ENCODE measurements at regions not wholly inside any gene's neighbourhood (a gene's known extent, or its start where the extent isn't known, plus 50 kb on each side); places are given as distances from the start of the nearest gene placed in this dataset.
"Not testable (repeated sequence)": the region's sequence is repeated elsewhere in the genome, so short reads cannot be mapped to it uniquely, and the experiment has no call there.

GRCh38 chr7:8362723-8363369 is 70.6 kb upstream of the NXPH1 start:
- Histone ChIP-seq H3K4me2 (ENCODE audit: low read length) (no peak overlapping the region), H3K27ac (ENCODE audit: low read depth, low read length) (no peak overlapping the region), H3K9me3 (ENCODE audit: insufficient read depth, low read depth, low read length) (no peaks in the 10 kb centered on the region), H3K4me1 (ENCODE audit: insufficient read depth, low read length) (no peaks in the 10 kb centered on the region), H4K20me1 (ENCODE audit: insufficient read depth, low read length) (no peaks in the 10 kb centered on the region), H3K4me3 (ENCODE audit: insufficient read depth, low read depth, low read length) (no peak overlapping the region), H3K36me3 (ENCODE audit: insufficient read depth, low read length) (no peaks in the 10 kb centered on the region), H2AFZ (ENCODE audit: low read depth, low read length) (no peak overlapping the region), H3K9ac (ENCODE audit: low read length) (no peak overlapping the region), H3K79me2 (ENCODE audit: insufficient read depth, low read length) (no peaks in the 10 kb centered on the region), H3K27me3 (ENCODE audit: insufficient read depth, low read length) (no peaks in the 10 kb centered on the region)
- H3K9me3 Mint-ChIP-seq (ENCODE audit: unreplicated experiment), result no peaks in the 10 kb centered on the region
- no peaks in the 10 kb centered on the region for H3K27me3 Mint-ChIP-seq (ENCODE audit: low read depth, unreplicated experiment)
- TF ChIP-seq EZH2 (IDR thresholded peaks at IDR 0.05; ENCODE audit: insufficient read depth, low read length) (no peak), CTCF (IDR thresholded peaks at IDR 0.05; ENCODE audit: insufficient read depth, low read depth, low read length) (no peak)
- H3K36me3 Mint-ChIP-seq (ENCODE audit: low read depth, unreplicated experiment), result no peaks in the 10 kb centered on the region
- no peak for FAIRE-seq
- H3K27ac Mint-ChIP-seq (ENCODE audit: unreplicated experiment), result no peak overlapping the region
- H3K4me1 Mint-ChIP-seq (ENCODE audit: low read depth, unreplicated experiment), result peaks cover 10% of the 10 kb centered on the region
- DNase-seq (ENCODE audit: low read depth), result no peak
- H3K4me3 Mint-ChIP-seq (ENCODE audit: unreplicated experiment), result no peak overlapping the region

DNA sequence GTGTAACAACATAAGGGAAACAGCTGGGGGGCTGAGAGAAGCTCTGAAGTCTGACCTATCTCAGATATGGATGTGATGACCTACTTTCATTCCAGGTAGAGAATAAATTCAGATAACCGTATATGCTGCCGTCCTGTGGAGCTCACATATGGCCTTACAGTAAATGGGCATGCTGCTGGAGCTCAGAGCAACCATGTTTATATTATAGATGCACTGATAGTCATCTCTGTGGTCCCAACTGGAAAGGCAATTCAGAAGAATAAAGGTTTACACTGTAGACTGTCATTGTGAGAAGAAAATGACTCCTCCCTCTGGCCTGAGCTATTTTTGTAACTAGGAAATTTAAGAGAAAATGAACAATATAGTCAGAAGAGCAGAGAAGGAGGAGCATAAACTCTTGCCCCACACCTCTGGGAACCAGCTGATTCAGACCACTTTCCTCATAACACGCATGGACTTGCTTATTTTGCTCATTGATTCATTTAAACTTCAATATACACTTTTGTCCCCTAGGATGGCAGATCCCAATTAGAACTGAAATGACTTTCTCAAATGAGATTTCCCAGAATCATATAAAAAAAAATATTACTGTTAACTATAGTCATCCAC is 69.9 kb upstream of the NXPH1 start:
- H3K27me3 Mint-ChIP-seq (ENCODE audit: low read depth, unreplicated experiment), result no peaks in the 10 kb centered on the region
- TF ChIP-seq CTCF (IDR thresholded peaks at IDR 0.05; ENCODE audit: insufficient read depth, low read depth, low read length) (no peak), EZH2 (IDR thresholded peaks at IDR 0.05; ENCODE audit: insufficient read depth, low read length) (no peak)
- FAIRE-seq (no peak), DNase-seq (ENCODE audit: low read depth) (no peak)
- H3K36me3 Mint-ChIP-seq (ENCODE audit: low read depth, unreplicated experiment), result no peaks in the 10 kb centered on the region
- Histone ChIP-seq H2AFZ (ENCODE audit: low read depth, low read length) (no peak overlapping the region), H3K4me3 (ENCODE audit: insufficient read depth, low read depth, low read length) (no peak overlapping the region), H3K27ac (ENCODE audit: low read depth, low read length) (no peak overlapping the region), H3K4me1 (ENCODE audit: insufficient read depth, low read length) (no peaks in the 10 kb centered on the region), H3K27me3 (ENCODE audit: insufficient read depth, low read length) (no peaks in the 10 kb centered on the region), H3K4me2 (ENCODE audit: low read length) (no peak overlapping the region), H3K36me3 (ENCODE audit: insufficient read depth, low read length) (no peaks in the 10 kb centered on the region), H3K9me3 (ENCODE audit: insufficient read depth, low read depth, low read length) (no peaks in the 10 kb centered on the region), H3K79me2 (ENCODE audit: insufficient read depth, low read length) (no peaks in the 10 kb centered on the region), H3K9ac (ENCODE audit: low read length) (no peak overlapping the region), H4K20me1 (ENCODE audit: insufficient read depth, low read length) (no peaks in the 10 kb centered on the region)
- peaks cover 10% of the 10 kb centered on the region for H3K4me1 Mint-ChIP-seq (ENCODE audit: low read depth, unreplicated experiment)
- peak overlapping the region; percentile 30 for H3K27ac Mint-ChIP-seq (ENCODE audit: unreplicated experiment)
- no peak overlapping the region for H3K4me3 Mint-ChIP-seq (ENCODE audit: unreplicated experiment)
- no peaks in the 10 kb centered on the region for H3K9me3 Mint-ChIP-seq (ENCODE audit: unreplicated experiment)

DNA sequence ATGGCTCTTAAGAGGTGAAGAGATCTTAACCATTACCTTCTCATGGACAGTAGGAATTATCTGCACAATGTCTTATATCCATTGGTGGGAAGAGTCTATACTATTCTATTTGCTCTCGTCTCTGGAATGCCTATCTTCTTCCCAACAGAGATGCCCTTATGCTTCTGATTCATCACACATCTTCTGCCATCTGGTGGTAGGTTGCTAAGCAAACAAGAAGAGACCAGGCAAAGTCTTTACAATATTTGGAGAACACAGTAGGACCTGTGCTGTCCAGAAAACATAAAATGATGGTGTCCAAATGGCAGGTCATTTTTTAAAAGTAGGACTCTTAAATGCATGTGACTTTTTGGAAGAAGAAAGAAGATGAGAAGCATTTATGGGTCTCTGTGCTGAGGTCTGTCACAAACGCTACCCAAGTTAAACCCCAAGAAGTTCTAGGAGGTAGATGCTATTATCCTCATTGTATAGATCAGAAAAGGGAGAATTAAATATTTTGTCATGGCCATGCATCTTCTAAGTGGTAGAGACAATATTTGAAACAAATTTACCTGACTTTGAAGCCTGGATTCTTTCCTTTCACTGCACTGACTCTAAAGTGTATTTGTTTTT is 67.8 kb upstream of the NXPH1 start:
- no peaks in the 10 kb centered on the region for H3K9me3 Mint-ChIP-seq (ENCODE audit: unreplicated experiment)
- no peaks in the 10 kb centered on the region for H3K36me3 Mint-ChIP-seq (ENCODE audit: low read depth, unreplicated experiment)
- no peaks in the 10 kb centered on the region for H3K27me3 Mint-ChIP-seq (ENCODE audit: low read depth, unreplicated experiment)
- Histone ChIP-seq H3K9me3 (ENCODE audit: insufficient read depth, low read depth, low read length) (no peaks in the 10 kb centered on the region), H3K9ac (ENCODE audit: low read length) (no peak overlapping the region), H3K4me1 (ENCODE audit: insufficient read depth, low read length) (no peaks in the 10 kb centered on the region), H3K4me3 (ENCODE audit: insufficient read depth, low read depth, low read length) (no peak overlapping the region), H3K4me2 (ENCODE audit: low read length) (no peak overlapping the region), H4K20me1 (ENCODE audit: insufficient read depth, low read length) (no peaks in the 10 kb centered on the region), H2AFZ (ENCODE audit: low read depth, low read length) (no peak overlapping the region), H3K27me3 (ENCODE audit: insufficient read depth, low read length) (no peaks in the 10 kb centered on the region), H3K36me3 (ENCODE audit: insufficient read depth, low read length) (no peaks in the 10 kb centered on the region), H3K27ac (ENCODE audit: low read depth, low read length) (no peak overlapping the region), H3K79me2 (ENCODE audit: insufficient read depth, low read length) (no peaks in the 10 kb centered on the region)
- DNase-seq (ENCODE audit: low read depth) (no peak), FAIRE-seq (no peak)
- H3K27ac Mint-ChIP-seq (ENCODE audit: unreplicated experiment), result no peak overlapping the region
- H3K4me3 Mint-ChIP-seq (ENCODE audit: unreplicated experiment), result no peak overlapping the region
- H3K4me1 Mint-ChIP-seq (ENCODE audit: low read depth, unreplicated experiment), result peaks cover 10% of the 10 kb centered on the region
- TF ChIP-seq EZH2 (IDR thresholded peaks at IDR 0.05; ENCODE audit: insufficient read depth, low read length) (no peak), CTCF (IDR thresholded peaks at IDR 0.05; ENCODE audit: insufficient read depth, low read depth, low read length) (no peak)

- not testable (repeated sequence) for H3K9me3 Mint-ChIP-seq (ENCODE audit: unreplicated experiment); H3K27ac ChIP-seq (ENCODE audit: low read depth, low read length); H3K27me3 Mint-ChIP-seq (ENCODE audit: low read depth, unreplicated experiment); H3K4me3 ChIP-seq (ENCODE audit: insufficient read depth, low read depth, low read length); H3K79me2 ChIP-seq (ENCODE audit: insufficient read depth, low read length); H3K9me3 ChIP-seq (ENCODE audit: insufficient read depth, low read depth, low read length); H3K9ac ChIP-seq (ENCODE audit: low read length); H3K27ac Mint-ChIP-seq (ENCODE audit: unreplicated experiment); H3K4me1 ChIP-seq (ENCODE audit: insufficient read depth, low read length); H3K4me3 Mint-ChIP-seq (ENCODE audit: unreplicated experiment); H2AFZ ChIP-seq (ENCODE audit: low read depth, low read length); H3K36me3 ChIP-seq (ENCODE audit: insufficient read depth, low read length); FAIRE-seq; DNase-seq (ENCODE audit: low read depth); H3K4me1 Mint-ChIP-seq (ENCODE audit: low read depth, unreplicated experiment); H4K20me1 ChIP-seq (ENCODE audit: insufficient read depth, low read length); H3K36me3 Mint-ChIP-seq (ENCODE audit: low read depth, unreplicated experiment); H3K27me3 ChIP-seq (ENCODE audit: insufficient read depth, low read length); H3K4me2 ChIP-seq (ENCODE audit: low read length)
Measured at GRCh38 chr7:8368007-8368406, 65.4 kb upstream of the NXPH1 start.
